Midbrain (tissue), 1 donor: ENCODE measurements at regions not wholly inside any gene's neighbourhood (a gene's known extent, or its start where the extent isn't known, plus 50 kb on each side); places are given as distances from the start of the nearest gene placed in this dataset.
"Not testable (repeated sequence)": the region's sequence is repeated elsewhere in the genome, so short reads cannot be mapped to it uniquely, and the experiment has no call there.

Experiments used
- DNase-seq: peaks from one replicate; lab custom pipeline; 2025; lab: John Stamatoyannopoulos, UW

GRCh38 chr11:86861810-86862209 is 61.5 kb downstream of the PRSS23 start:
- no peak for DNase-seq

GRCh38 chr11:86863476-86863875 is 63.1 kb downstream of the PRSS23 start:
- DNase-seq = no peak

- DNase-seq = no peak
Observed at GRCh38 chr11:86865436-86865835, 65.1 kb downstream of the PRSS23 start.

GRCh38 chr11:86869531-86869930 is 69.2 kb downstream of the PRSS23 start:
- DNase-seq = no peak

- peak; percentile 40 for DNase-seq
Observed at GRCh38 chr11:86869966-86870570, 69.7 kb downstream of the PRSS23 start.

- no peak for DNase-seq
Observed at GRCh38 chr11:86873573-86874083, 73.3 kb downstream of the PRSS23 start.

GRCh38 chr11:86874304-86875056 is 74.1 kb downstream of the PRSS23 start:
- DNase-seq = no peak

GRCh38 chr11:86876716-86877234 is 76.4 kb downstream of the PRSS23 start:
- DNase-seq = no peak

- no peak for DNase-seq
Observed at GRCh38 chr11:86877503-86877902, 77.2 kb downstream of the PRSS23 start.

- not testable (repeated sequence) for DNase-seq
Observed at GRCh38 chr11:86879241-86879640, 76.0 kb downstream of the FZD4 start.

- no peak for DNase-seq
Observed at GRCh38 chr11:86885311-86885710, 69.9 kb downstream of the FZD4 start.

- no peak for DNase-seq
Observed at GRCh38 chr11:86888164-86889000, 66.8 kb downstream of the FZD4 start.

- no peak for DNase-seq
Observed at GRCh38 chr11:86889001-86889341, 66.2 kb downstream of the FZD4 start.

GRCh38 chr11:86891036-86891435 is 64.2 kb downstream of the FZD4 start:
- no peak for DNase-seq

- DNase-seq = no peak
Observed at GRCh38 chr11:86893235-86893634, 62.0 kb downstream of the FZD4 start.
